DOHH2 (cell line): ENCODE measurements at regions not wholly inside any gene's neighbourhood (a gene's known extent, or its start where the extent isn't known, plus 50 kb on each side); places are given as distances from the start of the nearest gene placed in this dataset.

Experiments used
- CTCF ChIP-seq: fragments of 200-600 bp; sonication (generic); IDR thresholded peaks from one replicate; pipeline ENCODE4 v1.5.1; 2014; ENCODE audit warnings: antibody characterized with exemption, mild to moderate bottlenecking, low read depth, low read length; ENCODE audit not compliant: poor library complexity, severe bottlenecking
- EZH2phosphoT487 ChIP-seq: fragments of 200-600 bp; sonication (generic); IDR thresholded peaks from 2 replicates; pipeline ENCODE4 v1.6.1; 2017; ENCODE audit warnings: borderline replicate concordance, mild to moderate bottlenecking, antibody characterized with exemption, low read length, moderate library complexity, mixed read lengths

GRCh38 chr2:121110924-121111323, 174.1 kb downstream of the TFCP2L1 start:
- TF ChIP-seq CTCF (no peak), EZH2phosphoT487 (no peak)
